ENCODE measurements at regions not wholly inside any gene's neighbourhood (a gene's known extent, or its start where the extent isn't known, plus 50 kb on each side); places are given as distances from the start of the nearest gene placed in this dataset.

- TF ChIP-seq CTCF (IDR thresholded peaks at IDR 0.05) (no peak), POLR2A (IDR thresholded peaks at IDR 0.05) (no peak)
Observed at GRCh38 chr16:59899940-59900339, 1165.8 kb upstream of the GOT2 start.

Measured in lower leg skin (tissue), 3 donors.